OCI-LY3 (cell line): ENCODE measurements at regions not wholly inside any gene's neighbourhood (a gene's known extent, or its start where the extent isn't known, plus 50 kb on each side); places are given as distances from the start of the nearest gene placed in this dataset.

Source experiments
- EZH2phosphoT487 ChIP-seq: fragments of 200-600 bp; shearing (Covaris generic); IDR thresholded peaks from 2 replicates; pipeline ENCODE4 v1.6.1; 2018; ENCODE audit warnings: antibody characterized with exemption, mixed run types, low read depth
- TF ChIP-seq, protein P1 (sequence below): fragments of 200-600, 300-600 bp; sonication (generic); IDR thresholded peaks from 2 replicates; pipeline ENCODE4 v1.5.1; 2014; ENCODE audit warnings: antibody characterized with exemption, low read length, low read depth

DNA sequence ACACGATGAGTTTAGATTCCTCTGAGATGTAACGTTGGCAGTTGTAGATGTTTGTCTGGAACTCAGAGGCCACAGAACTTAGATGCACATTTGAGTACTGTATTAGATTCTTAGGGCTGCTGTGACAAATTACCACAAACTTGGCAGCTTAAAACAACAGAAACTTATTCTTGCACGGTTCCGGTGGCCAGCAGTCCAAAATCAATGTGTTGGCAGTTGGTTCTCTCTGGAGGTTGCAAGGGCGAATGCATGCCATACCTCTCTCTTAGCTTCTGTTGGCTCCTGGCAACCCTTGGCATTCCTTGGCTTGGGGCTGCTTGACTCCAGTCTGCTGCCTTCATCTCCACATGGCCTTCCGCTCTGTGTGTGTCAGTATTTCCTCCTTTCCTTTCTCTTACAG lies 118.9 kb downstream of the C12orf75 start:
- TF ChIP-seq, protein P1, sequence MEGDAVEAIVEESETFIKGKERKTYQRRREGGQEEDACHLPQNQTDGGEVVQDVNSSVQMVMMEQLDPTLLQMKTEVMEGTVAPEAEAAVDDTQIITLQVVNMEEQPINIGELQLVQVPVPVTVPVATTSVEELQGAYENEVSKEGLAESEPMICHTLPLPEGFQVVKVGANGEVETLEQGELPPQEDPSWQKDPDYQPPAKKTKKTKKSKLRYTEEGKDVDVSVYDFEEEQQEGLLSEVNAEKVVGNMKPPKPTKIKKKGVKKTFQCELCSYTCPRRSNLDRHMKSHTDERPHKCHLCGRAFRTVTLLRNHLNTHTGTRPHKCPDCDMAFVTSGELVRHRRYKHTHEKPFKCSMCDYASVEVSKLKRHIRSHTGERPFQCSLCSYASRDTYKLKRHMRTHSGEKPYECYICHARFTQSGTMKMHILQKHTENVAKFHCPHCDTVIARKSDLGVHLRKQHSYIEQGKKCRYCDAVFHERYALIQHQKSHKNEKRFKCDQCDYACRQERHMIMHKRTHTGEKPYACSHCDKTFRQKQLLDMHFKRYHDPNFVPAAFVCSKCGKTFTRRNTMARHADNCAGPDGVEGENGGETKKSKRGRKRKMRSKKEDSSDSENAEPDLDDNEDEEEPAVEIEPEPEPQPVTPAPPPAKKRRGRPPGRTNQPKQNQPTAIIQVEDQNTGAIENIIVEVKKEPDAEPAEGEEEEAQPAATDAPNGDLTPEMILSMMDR, result no peak
- no peak for TF ChIP-seq EZH2phosphoT487
